G401 (cell line): ENCODE measurements at regions not wholly inside any gene's neighbourhood (a gene's known extent, or its start where the extent isn't known, plus 50 kb on each side); places are given as distances from the start of the nearest gene placed in this dataset.
"Not testable (repeated sequence)": the region's sequence is repeated elsewhere in the genome, so short reads cannot be mapped to it uniquely, and the experiment has no call there.

Experiments used
- DNase-seq: peaks from one replicate; pipeline ENCODE4 v3.0.0-alpha.2; 2015; ENCODE audit warnings: low spot score
- in situ Hi-C: cut with HindIII; loops from 2 replicates; pipeline ENCODE4 v1.10.0; 2016; ENCODE audit warnings: low sequenced_read_pairs, mixed read lengths

DNA sequence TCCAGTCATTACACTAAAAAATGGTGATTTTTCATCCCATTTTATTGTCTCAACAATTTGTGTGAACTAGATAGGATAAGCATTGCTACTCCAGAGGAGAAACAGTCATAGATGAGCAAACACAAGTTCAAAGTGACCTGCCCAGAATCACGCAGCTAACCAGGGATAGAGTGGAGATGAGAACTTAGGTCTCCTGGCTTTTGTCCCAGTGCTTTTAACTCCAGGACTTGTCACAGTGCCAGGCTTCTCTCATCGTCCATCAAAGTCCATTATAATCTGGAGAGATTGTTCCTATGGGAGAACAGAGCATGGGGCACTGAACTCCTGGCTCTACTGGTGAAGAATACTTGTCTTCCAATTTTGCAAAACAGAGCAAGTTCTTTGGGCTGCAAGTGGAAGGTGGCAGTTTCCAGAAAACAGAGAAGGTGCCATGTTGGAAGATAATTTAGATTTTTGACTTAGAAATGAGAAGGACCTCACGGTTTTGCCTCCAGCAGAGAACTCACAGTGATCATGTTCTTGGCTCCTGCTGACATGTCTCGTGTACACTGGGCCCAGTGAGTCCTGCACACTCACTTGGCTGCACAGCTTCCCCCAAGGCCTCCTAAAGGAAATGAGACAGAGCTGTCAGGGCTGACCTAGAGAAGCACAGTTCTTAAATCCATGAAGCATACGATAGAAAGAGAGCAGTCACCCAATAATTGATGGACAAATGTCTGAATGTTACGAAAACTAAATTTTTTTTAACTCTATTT, 322.9 kb upstream of the NRP1 start:
- in situ Hi-C loops, result no loop called here
- DNase-seq, result no peak

DNA sequence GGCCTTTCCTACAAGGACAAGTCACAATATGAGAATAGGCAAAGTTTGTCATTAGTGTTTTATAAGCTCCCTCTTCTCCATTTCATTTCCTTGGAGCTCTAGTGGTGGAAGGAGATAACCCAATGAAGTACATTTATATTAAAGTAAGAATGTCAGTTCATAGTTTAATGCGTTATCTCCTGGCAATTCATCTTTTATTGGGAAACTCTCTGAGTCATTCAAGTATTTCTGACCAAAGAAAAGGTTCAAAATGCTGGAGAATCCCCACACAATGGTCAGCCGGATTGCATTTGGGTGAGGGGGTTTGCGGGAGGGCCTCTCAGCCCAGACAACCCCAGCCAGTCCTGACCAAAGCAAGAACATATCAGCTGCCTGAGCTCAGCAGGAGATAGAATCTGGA, 321.5 kb upstream of the NRP1 start:
- in situ Hi-C loops, result no loop called here
- DNase-seq, result no peak

DNA sequence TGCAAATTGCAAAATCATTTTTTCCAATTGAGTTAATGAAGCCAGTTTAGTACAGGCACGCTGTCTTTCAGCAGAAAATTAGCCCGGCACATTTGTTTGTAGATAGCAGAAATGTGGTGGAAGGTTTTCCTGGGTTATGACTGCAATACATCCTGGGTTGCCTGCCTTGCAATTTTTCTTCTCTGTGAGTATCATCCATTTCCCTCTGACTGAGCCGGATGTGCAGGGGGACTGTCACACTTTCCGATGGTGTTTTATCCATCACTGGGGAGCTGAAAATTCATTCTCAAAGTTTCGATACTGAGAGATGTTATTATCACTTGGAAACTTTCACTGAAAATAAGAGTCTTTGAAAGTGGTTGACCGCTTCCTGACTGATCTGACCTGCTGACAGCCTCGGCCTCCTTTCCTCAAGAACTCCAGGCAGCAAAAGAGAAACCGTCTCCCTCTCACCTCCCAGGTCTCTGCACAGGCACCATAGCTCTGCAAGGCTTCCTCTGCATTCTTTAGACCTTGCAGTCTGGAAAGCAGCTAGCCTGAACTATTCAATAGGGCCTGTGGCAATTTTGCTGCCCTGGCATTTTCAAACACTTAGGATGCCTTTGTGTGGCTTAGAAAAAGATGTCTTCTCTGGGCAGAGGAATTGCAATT, 320.8 kb upstream of the NRP1 start:
- no peak for DNase-seq
- in situ Hi-C loops, result no loop called here

DNA sequence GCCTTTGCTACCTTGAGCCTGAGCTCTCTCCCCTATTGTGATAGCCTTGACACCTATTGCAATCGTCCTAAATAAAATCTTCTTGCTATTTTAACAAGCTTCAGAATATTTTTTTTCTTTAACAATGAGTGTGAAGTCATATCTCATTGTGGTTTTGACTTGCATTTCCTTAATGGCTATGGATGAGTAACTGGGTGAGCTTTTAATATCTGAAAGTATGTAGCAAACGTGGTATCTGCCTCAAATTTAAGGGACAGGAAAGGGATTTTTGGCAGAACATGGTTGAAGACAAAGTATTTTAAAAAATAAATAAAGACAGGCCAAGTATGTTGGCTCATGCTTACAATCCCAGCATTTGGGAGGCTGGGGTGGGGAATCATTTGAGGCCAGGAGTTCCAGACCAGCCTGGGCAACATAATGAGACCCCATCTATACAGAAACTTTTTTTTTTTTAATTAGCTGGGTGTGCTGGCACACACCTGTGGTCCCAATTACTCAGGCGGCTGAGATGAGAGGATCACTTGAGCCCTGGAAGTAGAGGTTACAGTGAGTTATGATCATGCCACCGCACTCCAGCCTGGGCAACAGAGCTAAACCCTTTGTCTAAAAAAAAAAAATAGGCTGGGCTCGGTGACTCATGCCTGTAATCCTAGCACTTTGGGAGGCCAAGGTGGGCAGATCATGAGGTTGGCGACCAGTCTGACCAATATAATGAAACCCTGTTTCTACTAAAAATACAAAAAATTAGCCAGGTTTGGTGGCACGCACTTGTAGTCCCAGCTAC, 319.3 kb upstream of the NRP1 start:
- in situ Hi-C loops, result no loop called here
- no peak for DNase-seq

DNA sequence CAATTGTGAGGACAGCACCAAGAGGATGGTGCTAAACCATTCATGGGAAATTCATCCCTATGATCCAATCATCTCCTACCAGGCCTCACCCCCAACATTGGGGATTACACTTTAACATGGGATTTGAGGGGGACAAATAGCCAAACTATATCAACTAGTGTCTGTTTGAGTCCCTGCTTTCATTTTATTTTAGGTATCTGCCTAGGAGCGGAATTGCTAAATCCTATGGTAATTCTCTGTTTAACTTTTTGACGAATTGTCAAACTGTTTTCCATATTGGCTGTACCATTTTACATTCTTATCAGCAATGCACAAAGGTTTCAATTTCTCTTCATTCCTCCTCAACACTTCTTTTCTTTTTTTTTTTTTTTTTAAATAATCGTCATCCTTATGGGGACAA, 318.4 kb upstream of the NRP1 start:
- in situ Hi-C loops, result no loop called here
- no peak for DNase-seq

DNA sequence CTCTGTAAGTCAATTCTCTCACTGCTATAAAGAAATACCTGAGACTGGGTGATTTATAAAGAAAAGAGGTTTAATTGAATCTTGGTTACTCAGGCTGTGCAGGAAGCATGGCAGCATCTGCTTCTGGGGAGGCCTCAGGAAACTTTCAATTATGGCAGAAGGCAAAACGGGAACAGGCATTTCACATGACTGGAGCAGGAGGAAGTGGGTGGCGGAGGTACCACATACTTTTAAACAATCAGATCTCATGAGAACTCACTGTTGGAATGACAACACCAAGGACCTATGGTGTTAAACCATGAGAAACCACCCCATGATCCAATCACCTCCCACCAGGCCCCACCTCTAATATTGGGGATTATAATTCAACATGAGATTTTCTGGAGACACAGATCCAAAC, 315.7 kb upstream of the NRP1 start:
- in situ Hi-C loops, DNase-seq: not testable (repeated sequence)

DNA sequence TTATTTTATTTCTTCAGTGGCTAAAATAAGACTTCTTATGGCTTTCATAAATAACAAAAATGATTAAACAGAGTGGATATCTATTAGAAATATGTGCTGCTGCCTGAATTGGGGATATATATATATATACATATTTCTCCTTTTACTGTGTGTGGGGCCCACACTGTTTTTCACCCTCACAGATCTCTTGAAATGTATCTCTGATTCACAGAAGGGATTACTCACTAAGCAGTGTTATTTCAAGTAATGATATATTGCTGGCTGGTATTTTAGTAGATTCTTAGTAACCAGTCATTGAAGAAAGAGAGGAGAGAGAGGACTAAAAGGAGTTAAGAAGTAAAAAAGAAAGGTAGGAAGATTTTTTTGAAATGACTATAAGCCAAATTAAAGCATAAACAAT, 308.6 kb upstream of the NRP1 start:
- in situ Hi-C loops, result no loop called here

DNA sequence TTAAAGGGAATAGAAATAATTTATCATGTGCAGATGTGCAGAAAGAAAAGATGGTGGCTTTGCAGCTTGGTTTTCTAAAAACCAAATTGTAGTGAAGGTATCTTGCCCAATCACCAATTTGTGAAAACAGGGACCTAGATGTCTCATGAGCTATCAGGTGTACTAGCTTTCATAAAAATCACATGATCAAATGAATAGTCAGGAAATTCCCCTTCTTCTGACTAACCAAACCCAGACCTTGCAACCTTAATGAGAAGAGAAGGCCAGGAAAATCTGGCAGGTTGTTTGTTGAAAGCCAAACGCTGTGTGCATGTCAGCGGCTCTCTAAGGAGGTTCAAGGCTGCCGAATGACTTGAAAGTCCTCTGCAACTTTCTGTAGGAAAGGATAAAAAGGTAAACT, 304.4 kb upstream of the NRP1 start:
- in situ Hi-C loops, result no loop called here
- no peak for DNase-seq

More for the DNA sequence above, 308.6 kb upstream of the NRP1 start:
- DNase-seq, result no peak

DNA sequence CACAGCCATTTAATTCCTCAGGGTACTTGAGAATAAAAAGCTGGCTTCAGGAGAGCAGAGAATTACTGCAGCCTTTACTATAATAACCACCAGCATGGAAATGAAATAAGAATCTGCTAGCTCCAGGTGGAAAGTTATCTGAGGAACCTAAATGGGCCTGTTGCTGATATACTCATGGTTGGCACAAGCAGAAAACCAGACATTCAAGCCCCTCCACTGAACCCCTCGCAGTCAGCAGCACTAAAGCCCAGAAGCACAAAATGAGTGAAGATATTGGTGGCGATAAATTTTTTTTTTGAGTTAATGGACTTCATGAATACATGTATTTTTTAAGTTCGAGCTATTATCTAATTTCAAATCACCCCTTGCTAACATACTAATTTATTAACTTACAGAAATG, 303.9 kb upstream of the NRP1 start:
- in situ Hi-C loops, result no loop called here
- DNase-seq, result no peak

DNA sequence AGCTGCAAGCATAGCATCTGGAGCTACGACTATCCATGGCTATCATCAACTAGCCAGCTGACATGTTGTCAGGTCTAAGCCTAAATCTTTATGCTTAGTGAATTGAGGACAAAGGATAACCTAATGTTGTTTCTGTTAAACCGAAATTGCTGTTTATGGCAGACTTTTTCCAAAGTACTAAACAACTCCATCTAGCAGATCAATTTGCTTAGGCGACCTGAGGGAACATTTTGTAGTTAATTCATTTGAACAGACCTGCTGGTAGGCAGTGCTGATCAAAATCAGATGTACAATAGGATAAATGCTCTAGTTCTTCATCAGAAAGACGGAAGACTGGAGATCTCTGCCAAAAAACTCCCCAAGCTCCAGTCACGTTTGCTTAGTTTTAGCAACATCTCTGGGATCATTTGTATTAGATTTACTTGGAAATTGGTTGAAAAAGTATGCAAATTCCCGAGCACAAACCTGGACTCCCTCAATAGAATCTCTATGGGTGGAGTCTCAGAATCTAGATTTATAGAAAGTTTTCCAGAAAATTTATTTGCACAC, 301.6 kb upstream of the NRP1 start:
- in situ Hi-C loops, result no loop called here
- DNase-seq, result no peak

DNA sequence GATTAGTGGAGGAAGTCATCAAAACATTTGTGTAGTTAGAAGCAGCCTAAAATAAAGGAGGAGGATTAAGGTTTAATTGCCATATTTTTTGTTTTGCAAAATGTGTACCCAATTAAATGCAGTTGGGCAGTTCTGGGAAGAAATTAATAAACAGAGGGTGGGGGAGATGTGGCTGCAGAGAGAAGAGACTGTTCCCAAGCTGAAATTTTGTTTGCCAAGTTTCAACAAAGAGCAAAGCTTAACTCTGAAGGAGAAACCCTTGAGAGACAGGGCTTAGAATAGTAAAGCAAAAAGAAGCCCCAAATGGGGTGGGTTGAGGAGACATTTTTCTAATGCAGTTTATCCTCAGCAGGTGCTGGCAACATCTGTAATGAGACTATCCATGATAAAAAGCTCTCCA, 298.0 kb upstream of the NRP1 start:
- in situ Hi-C loops, result no loop called here
- no peak for DNase-seq

DNA sequence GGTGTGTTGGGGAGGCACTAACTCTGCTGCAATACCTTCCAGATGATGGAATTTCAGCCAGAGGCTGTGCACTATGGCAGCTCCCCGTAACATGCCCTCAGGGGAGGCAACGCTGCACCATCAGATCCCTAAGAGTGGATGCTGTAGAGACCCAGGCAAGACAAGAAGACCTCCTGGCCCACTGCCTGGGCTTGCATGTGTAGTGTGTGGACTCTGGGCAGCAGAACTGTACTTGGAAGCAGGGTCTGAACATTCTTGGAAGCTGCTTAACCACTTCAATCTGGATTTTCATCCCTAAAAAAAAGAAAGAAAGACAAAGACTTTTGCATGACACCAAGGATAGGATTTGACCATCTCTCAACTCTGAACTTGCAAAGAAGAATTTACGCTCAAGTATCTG, 297.5 kb upstream of the NRP1 start:
- DNase-seq, result no peak
- in situ Hi-C loops, result no loop called here

DNA sequence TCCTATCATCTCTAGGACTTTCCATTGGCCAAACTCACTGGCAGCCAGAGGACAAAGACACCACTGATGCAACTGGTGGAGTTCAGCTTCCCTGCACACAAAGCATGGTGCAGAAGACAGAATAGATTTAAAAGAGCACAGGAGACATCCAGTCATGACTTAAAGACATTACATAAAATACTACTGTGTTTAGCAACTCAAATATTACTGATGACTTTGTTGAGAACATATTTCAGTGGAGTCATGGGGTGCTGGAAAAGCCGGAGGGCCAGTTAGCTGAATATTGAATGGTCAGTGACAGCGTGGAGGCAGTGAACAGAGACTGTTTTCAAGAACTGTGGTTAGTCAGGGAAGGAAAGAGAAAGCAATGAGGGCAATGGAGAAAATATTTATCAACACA, 296.3 kb upstream of the NRP1 start:
- DNase-seq, result no peak
- in situ Hi-C loops, result no loop called here

DNA sequence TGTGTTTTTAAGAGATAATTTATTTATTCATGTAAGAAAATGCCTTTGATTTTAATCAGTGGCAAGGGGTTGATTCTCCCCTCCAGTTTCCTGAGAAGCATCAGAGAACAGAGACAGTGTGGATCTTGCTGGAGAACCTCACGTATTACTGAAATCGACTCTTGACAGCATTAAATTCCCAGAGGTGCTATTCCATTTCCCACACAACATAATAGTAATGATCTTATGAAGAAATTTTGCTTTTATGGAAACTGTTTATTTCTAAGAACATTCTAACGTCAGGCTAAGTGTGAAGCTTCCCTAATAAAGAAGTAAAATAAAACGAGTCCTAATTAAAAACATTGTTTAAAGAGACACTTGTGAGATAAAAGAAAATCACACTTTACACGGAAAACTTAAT, 293.1 kb upstream of the NRP1 start:
- no peak for DNase-seq
- in situ Hi-C loops, result no loop called here

DNA sequence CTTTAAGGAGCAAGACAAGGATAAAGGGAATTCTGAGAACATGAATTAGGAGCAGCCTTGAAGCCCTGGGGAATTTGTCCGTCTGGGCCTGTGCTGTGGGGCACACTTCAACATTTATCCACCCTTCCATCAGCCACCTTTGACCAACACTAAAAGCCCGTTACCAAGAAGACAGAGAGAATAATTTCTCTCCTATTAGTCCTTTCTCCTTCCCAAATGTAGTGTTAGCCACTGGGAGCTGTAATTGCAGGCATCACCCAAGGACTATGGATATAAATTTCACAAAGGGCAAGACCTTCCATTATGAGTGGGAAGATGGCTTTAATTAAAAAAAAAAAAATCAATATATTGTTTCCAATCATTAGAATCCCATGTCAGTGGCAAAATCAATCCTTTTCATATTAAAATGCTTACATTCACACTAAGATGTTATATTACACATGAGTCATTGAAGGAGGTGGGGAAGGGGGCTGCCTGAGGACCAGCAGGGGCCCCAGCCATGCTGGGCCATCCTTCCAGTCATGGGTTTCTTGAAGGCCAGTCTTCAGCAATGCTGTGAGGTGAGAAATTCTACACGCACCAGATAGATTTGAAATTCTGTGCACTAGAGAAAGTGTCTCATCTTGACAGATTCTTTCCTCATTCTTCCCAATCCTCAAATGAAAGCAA, 292.5 kb upstream of the NRP1 start:
- DNase-seq, result no peak
- in situ Hi-C loops, result no loop called here

DNA sequence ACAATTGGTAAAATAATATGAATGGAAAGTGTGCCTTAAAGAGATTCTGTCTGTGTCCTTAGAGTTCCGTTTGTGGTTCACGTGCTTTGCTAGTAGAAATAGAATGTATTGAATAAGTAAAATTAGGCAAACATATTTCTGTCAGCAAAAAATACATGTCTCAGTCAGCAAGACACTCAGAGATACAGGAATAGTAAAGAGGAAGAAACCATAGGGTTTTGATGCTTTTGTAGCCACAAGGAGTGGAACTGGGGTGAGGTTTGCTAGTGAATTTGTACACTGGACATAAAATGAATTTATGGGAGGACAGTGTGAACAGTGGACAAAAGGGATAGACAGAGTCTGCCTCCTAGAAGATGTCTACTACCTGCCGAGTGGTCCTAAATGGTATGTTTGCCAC, 289.2 kb upstream of the NRP1 start:
- DNase-seq, result no peak
- in situ Hi-C loops, result no loop called here

DNA sequence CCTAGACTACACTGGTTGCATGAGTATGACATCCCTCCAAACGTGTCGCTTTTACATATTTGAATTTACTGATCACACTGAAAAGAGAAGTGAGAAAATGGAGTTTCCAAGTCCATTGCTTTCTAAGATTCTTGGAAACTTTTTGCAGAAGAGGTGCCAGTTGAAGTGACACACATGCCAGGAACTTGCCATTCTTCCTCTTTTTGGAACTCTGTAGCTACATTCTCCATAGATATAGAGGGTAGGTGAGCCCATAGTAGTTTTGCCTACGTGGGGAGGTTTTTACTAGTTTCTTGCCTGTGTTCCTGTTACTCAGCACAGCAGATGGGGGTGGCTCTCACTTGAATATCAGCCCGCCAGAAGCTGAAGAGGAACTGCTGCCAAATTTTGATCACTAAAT, 286.6 kb upstream of the NRP1 start:
- in situ Hi-C loops, result no loop called here
- no peak for DNase-seq

DNA sequence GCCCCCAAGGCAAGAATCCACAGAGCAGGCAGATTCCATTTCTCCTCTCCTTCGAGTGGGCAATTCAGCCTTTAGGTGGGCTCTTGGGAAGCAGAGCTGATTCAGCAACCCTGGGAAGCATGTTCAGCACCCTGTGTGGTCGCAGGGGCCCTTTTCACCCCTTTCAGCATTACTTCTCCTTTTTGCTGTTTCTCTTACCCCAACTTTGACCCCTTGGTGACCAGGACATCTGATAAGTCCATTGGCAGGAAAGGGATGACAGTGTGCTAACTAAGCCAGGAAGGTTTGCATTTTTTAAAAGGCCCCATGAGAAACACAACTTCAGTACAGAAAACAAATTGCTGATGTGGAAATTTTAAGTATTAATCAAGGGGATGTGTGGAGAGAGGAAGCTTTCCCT, 283.7 kb upstream of the NRP1 start:
- in situ Hi-C loops, result no loop called here
- no peak for DNase-seq

DNA sequence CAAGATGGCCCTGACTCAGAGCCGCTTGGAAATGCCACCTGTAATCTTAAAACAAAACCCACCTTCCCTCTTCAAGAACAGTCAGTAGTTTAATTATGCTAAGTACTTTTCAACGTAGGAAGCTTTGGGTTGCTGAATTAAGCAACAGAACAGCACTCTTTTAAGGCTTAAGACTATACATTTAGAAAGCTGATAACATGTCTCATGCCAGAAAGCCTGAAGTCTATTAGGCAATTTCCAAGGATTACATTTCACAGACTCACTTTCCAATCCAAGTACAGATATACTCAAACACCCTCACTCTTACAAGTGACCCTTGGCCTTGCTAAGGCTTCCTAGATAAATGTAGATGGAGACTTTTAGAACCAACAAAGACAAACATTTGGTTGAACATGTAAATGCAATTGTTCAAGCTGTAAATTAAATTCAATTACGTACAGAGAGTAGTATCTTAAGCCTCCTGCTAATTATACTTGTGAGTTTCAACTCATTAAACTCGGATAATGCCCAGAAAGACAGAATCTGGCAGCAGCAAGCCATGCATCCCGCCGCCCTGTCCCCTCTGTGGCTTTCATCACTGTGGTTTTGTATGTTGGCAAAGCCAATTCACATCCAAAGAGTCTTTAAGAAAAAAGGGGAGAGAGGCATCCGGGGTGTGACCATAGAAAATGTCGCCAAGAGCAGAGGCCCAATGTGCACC, 283.1 kb upstream of the NRP1 start:
- no peak for DNase-seq
- in situ Hi-C loops, result no loop called here
